ENCODE measurements at regions not wholly inside any gene's neighbourhood (a gene's known extent, or its start where the extent isn't known, plus 50 kb on each side); places are given as distances from the start of the nearest gene placed in this dataset.

GRCh38 chr2:226656367-226656766 lies 143.3 kb downstream of the IRS1 start:
- H3K27me3 ChIP-seq = peaks cover 0 to 33% (median 0%) of the 10 kb centered on the region in 7 donors
- H3K36me3 ChIP-seq = no peaks in the 10 kb centered on the region
- no peak for TF ChIP-seq CTCF (IDR thresholded peaks at IDR 0.05)
- H3K4me3 ChIP-seq = no peak overlapping the region
- peaks cover 7 to 48% (median 31%) of the 10 kb centered on the region in 9 donors for H3K4me1 ChIP-seq
- WGBS, 2 donors = 81 to 86% methylated on average over 4 of the region's 4 CpGs
- intact Hi-C loops (cut with DNase I) = loop anchor here in 4 of 10 donors (5.0 to 10.0 kb wide), 3 partner anchors 68 to 138 kb away; partner anchors contain the start of gene IRS1 (in 1 of the 4)
- H3K9me3 ChIP-seq = no peaks in the 10 kb centered on the region
- H3K27ac ChIP-seq = no peak overlapping the region
- DNase-seq (no peak), ATAC-seq (no peak)

- Histone ChIP-seq H3K9me3 (no peaks in the 10 kb centered on the region), H3K27ac (no peak overlapping the region), H3K27me3 (peaks cover 0 to 38% (median 0%) of the 10 kb centered on the region in 7 donors), H3K36me3 (no peaks in the 10 kb centered on the region), H3K4me3 (no peak overlapping the region), H3K4me1 (peaks cover 7 to 50% (median 31%) of the 10 kb centered on the region in 9 donors)
- TF ChIP-seq CTCF (IDR thresholded peaks at IDR 0.05) = no peak
- ATAC-seq = no peak
- no peak for DNase-seq
- 60 to 72% methylated on average over 1 of the region's 1 CpG for WGBS, 2 donors
- intact Hi-C loops (cut with DNase I) = loop anchor here in 4 of 10 donors (5.0 to 10.0 kb wide), 3 partner anchors 69 to 139 kb away; partner anchors contain the start of gene IRS1 (in 1 of the 4)
Observed at GRCh38 chr2:226655871-226656270, 143.7 kb downstream of the IRS1 start.

GRCh38 chr2:226652983-226653765 lies 146.4 kb downstream of the IRS1 start:
- intact Hi-C loops (cut with DNase I) = loop anchor here in 6 of 10 donors (5.0 to 10.0 kb wide), 5 partner anchors 39 to 144 kb away; partner anchors contain the start of gene IRS1 (in 2 of the 6)
- H3K4me3 ChIP-seq = no peak overlapping the region
- TF ChIP-seq CTCF (IDR thresholded peaks at IDR 0.05) = no peak
- H3K36me3 ChIP-seq = no peaks in the 10 kb centered on the region
- peaks cover 0 to 8% (median 0%) of the 10 kb centered on the region in 11 donors for H3K9me3 ChIP-seq
- DNase-seq (no peak), ATAC-seq (no peak)
- WGBS, 2 donors = 96% methylated on average over 1 of the region's 1 CpG
- H3K27me3 ChIP-seq = peaks cover 0 to 40% (median 0%) of the 10 kb centered on the region in 7 donors
- peaks cover 9 to 46% (median 24%) of the 10 kb centered on the region in 9 donors for H3K4me1 ChIP-seq
- H3K27ac ChIP-seq = peak overlapping the region in 1 of 10 donors; percentile 2

GRCh38 chr2:226652369-226652768 lies 147.3 kb downstream of the IRS1 start:
- DNase-seq (no peak), ATAC-seq (no peak)
- intact Hi-C loops (cut with DNase I) = loop anchor here in 6 of 10 donors (5.0 to 10.0 kb wide), 5 partner anchors 40 to 145 kb away; partner anchors contain the start of gene IRS1 (in 2 of the 6)
- Histone ChIP-seq H3K27ac (peak overlapping the region in 1 of 10 donors; percentile 2), H3K4me1 (peaks cover 9 to 46% (median 24%) of the 10 kb centered on the region in 9 donors), H3K36me3 (no peaks in the 10 kb centered on the region), H3K27me3 (peaks cover 0 to 36% (median 0%) of the 10 kb centered on the region in 7 donors), H3K9me3 (peaks cover 0 to 8% (median 0%) of the 10 kb centered on the region in 11 donors), H3K4me3 (no peak overlapping the region)
- no peak for TF ChIP-seq CTCF (IDR thresholded peaks at IDR 0.05)
- 37 to 62% methylated on average over 4 of the region's 4 CpGs for WGBS, 2 donors
